DND-41 (cell line): ENCODE measurements at regions not wholly inside any gene's neighbourhood (a gene's known extent, or its start where the extent isn't known, plus 50 kb on each side); places are given as distances from the start of the nearest gene placed in this dataset.

Experiments
- CTCF ChIP-seq: IDR thresholded peaks from 2 replicates; pipeline ENCODE4 v1.5.1; 2012; ENCODE audit warnings: borderline replicate concordance, low read length, moderate library complexity, mild to moderate bottlenecking; ENCODE audit not compliant: poor library complexity, severe bottlenecking; ENCODE audit errors: extremely low read depth
- EZH2 ChIP-seq: IDR thresholded peaks from 3 replicates; pipeline ENCODE4 v1.6.1; 2012; ENCODE audit warnings: borderline replicate concordance, low read depth, mild to moderate bottlenecking, moderate library complexity, low read length, inconsistent platforms; ENCODE audit not compliant: severe bottlenecking

DNA sequence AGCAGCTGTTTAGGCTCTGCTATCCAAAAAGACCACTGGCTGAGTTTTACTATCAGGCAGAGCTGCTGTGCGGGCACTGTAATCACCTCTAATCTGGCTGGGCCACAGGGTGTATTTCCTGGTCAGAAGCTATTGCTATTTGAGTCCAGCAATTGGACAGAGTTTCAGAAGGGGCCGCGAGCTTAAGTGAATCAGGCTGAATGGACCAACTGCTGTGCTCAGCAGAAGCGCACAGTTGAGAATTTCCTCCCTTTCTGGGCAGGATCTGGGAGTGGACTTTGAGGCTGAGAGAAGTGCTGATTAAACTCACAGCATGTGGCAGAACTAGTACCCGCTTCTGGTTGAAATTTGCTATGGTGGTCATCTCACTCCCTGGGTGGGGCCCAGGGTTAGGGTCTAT, 251.8 kb downstream of the INSIG2 start:
- no peak for TF ChIP-seq CTCF
- TF ChIP-seq EZH2, result no peak
